ENCODE measurements at regions not wholly inside any gene's neighbourhood (a gene's known extent, or its start where the extent isn't known, plus 50 kb on each side); places are given as distances from the start of the nearest gene placed in this dataset.

- TF ChIP-seq SUZ12 (IDR thresholded peaks at IDR 0.05; ENCODE audit: extremely low read depth, insufficient read depth, insufficient read length): no peak
- TF ChIP-seq ZNF274 (IDR thresholded peaks at IDR 0.05; ENCODE audit: low read depth, low read length): no peak
Observed at GRCh38 chr6:101199441-101199840, 194.1 kb upstream of the GRIK2 start.

Data from NT2/D1 (cell line).